Cardiac fibroblast (primary cell): ENCODE measurements at regions not wholly inside any gene's neighbourhood (a gene's known extent, or its start where the extent isn't known, plus 50 kb on each side); places are given as distances from the start of the nearest gene placed in this dataset.
"Not testable (repeated sequence)": the region's sequence is repeated elsewhere in the genome, so short reads cannot be mapped to it uniquely, and the experiment has no call there.

Source experiments
- DNase-seq, 2 donors: peaks; one replicate each; pipeline versions ENCODE4 v3.0.0 to v3.0.0-alpha.2; 2010; ENCODE audit warnings: low read depth in 2 of 2
- H3K4me3 ChIP-seq, 2 donors: replicated peaks in 1 of 2; 1 replicate in 1 of 2; 2 replicates in 1 of 2; pipeline ENCODE4 v1.5.1; 2011; ENCODE audit warnings: low read depth in 2 of 2, low read length in 2 of 2, mild to moderate bottlenecking in 2 of 2, moderate library complexity in 1 of 2
- TF ChIP-seq, protein P1 (sequence below): IDR thresholded peaks from one replicate; pipeline ENCODE4 v1.5.1; 2011; ENCODE audit warnings: low read depth, mild to moderate bottlenecking, low read length, inconsistent platforms

DNA sequence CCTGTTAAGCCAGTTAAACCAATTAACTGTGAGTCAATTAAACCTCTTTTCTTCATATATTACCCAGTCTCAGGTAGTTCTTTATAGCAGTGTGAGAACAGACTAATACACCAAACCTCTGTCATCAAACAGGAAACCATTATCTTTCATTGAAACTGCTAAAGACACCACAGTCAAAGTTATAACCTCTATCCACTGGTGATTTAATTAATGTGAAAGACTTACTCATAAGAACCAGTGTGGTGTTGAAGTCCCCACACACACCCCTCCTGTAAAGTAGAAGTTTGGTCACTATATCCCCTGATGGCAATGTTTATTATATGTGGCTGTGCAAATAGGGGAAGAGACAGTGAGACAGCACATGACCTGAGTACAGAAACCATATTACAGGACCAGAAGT, 228.1 kb downstream of the NEBL start:
- H3K4me3 ChIP-seq: no peak overlapping the region
- TF ChIP-seq, protein P1, sequence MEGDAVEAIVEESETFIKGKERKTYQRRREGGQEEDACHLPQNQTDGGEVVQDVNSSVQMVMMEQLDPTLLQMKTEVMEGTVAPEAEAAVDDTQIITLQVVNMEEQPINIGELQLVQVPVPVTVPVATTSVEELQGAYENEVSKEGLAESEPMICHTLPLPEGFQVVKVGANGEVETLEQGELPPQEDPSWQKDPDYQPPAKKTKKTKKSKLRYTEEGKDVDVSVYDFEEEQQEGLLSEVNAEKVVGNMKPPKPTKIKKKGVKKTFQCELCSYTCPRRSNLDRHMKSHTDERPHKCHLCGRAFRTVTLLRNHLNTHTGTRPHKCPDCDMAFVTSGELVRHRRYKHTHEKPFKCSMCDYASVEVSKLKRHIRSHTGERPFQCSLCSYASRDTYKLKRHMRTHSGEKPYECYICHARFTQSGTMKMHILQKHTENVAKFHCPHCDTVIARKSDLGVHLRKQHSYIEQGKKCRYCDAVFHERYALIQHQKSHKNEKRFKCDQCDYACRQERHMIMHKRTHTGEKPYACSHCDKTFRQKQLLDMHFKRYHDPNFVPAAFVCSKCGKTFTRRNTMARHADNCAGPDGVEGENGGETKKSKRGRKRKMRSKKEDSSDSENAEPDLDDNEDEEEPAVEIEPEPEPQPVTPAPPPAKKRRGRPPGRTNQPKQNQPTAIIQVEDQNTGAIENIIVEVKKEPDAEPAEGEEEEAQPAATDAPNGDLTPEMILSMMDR: no peak
- no peak for DNase-seq

DNA sequence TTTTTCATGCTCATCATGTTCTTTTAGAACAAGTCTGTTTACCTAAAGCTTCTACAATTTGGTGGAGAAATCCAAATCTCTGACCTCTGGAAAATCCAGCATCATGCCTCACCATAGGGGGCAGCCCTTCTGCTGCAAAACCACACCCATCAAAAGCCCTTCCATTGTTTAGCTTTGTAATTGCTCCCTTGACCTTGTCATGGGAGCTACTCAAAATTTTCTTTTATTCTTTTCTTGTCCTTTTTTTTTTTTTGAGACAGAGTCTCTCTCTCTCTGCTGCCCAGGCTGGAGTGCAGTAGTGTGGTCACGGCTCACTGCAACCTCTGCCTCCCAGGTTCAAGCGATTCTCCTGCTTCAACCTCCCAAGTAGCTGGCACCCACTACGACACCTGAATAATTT, 234.4 kb downstream of the NEBL start:
- DNase-seq: no peak

DNA sequence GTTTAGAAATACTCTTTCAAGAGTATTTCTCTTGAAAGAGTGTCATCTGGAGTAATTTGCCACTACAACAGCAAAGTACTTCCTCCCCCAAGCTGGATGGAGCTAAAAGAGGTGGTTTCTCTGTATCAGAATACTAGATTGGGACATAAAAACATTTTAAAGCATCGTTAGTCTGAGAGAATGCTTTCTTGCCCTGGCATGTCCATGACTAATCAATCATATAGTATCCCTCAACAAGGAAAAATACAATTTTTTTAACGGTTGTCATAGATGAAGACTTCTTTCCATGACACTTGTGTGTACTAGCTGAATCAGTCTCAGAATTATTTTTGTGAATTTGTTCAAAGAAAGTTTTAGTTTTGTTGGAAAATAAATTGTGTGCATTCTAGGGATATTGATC, 237.9 kb downstream of the NEBL start:
- no peak overlapping the region for H3K4me3 ChIP-seq
- no peak for DNase-seq
- TF ChIP-seq, protein P1: no peak

More for the DNA sequence above, 234.4 kb downstream of the NEBL start:
- no peak overlapping the region for H3K4me3 ChIP-seq
- TF ChIP-seq, protein P1: no peak

DNA sequence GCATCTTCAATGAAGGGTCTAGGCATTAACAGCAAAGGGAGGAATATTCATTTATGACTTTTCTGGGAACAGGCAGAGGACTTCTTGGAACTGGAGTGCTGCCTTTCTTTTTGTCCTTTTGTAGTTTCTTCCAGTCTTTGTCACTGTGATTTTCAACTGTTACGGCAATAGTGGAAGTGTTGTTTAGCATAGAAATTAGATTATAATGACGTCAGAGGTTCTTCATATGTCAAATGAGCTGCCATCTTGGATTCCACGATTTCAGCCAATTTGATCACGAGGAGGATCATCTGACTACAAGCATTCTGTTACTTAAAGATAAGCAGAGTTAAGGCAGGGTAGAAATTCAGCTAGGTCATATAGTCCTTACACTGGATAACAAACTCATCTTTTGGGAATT, 239.0 kb downstream of the NEBL start:
- H3K4me3 ChIP-seq: no peak overlapping the region
- TF ChIP-seq, protein P1: no peak
- no peak for DNase-seq

DNA sequence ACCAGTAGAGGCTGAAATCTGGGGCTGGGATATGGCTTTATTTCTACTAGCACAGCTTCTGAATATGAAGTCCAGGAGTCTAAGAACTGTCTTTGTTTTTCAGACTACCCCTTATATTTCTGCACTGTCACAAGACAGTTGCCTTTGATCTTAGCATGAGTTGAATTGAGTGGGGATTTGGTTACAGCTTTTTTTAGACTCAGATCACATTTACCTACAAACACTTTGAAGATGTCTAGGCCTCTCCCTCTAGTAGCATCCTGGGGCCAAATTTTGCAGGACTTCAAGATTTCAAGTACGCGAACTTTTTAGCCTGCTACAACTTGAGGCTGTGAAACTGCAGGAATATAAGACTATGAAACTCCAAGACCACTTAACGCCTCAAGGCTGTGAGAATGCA, 240.2 kb downstream of the NEBL start:
- H3K4me3 ChIP-seq: no peak overlapping the region
- no peak for DNase-seq
- TF ChIP-seq, protein P1: no peak

DNA sequence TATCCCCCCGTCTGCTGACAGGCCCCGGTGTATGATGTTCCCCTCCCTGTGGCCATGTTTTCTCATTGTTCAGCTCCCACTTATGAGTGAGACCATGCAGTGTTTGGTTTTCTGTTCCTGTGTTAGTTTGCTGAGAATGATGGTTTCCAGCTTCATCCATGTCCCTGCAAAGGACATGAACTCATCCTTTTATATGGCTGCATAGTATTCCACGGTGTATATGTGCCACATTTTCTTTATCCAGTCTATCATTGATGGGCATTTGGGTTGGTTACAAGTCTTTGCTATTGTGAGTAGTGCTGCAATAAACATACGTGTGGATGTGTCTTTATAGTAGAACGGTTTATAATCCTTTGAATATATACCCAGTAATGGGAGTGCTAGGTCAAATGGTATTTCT, 244.7 kb downstream of the NEBL start:
- H3K4me3 ChIP-seq, DNase-seq: not testable (repeated sequence)

DNA sequence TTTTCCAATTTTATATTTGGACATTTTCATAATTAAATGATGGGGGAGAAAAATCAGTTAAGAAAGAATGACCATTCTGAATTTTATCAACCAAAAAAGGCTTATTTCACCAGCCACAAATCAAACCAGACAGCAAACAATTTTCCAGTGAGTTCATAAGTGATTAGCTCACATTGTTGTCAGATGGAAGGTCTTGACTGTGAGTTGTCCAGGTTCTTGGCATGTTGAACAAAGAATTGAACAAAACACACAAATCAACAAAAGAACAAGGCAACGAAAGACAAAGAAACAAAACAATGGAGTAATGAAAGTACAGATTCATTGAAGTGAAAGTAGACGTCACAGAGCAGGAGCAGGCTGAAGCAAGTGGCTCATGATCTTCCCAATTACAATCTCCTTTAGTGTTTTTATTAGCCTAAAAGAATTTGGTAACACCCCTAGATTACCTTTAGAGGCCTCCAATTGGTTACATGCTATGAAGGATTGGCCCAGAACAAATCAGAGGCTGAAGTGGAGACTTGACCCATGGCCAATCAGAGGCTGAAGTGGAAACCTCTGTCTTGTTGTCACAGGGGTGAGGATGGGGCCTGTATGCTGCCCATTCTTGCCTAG, 248.7 kb downstream of the NEBL start:
- DNase-seq: no peak
- no peak overlapping the region for H3K4me3 ChIP-seq
- TF ChIP-seq, protein P1: no peak
